ENCODE measurements at regions not wholly inside any gene's neighbourhood (a gene's known extent, or its start where the extent isn't known, plus 50 kb on each side); places are given as distances from the start of the nearest gene placed in this dataset.

GRCh38 chr3:181887685-181888084 is 176.0 kb downstream of the SOX2 start:
- H3K4me3 ChIP-seq (ENCODE audit: control insufficient read depth, low read depth, low read length), result no peak overlapping the region
- DNase-seq (ENCODE audit: low read depth), result no peak
- TF ChIP-seq CTCF (conservative IDR thresholded peaks at IDR 0.05; ENCODE audit: control insufficient read depth, insufficient read depth, low read depth, low read length), result no peak

DNA sequence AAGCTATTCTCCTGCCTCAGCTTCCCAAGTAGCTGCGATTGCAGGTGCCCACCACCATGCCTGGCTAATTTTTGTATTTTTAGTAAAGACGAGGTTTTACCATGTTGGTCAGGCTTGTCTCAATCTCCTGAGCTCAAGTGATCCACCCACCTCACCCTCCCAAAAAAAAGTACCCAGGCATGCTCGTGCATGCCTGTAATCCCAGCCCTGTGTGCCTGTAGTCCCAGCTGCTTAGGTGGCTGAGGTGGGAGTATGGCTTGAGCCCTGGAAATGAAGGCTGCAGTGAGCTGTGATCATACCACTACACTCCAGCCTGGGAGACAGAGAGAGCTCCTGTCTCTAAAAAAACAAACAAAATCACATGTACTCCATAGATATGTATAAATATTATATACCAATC is 176.5 kb downstream of the SOX2 start:
- no peak for DNase-seq (ENCODE audit: low read depth)
- TF ChIP-seq CTCF (conservative IDR thresholded peaks at IDR 0.05; ENCODE audit: control insufficient read depth, insufficient read depth, low read depth, low read length), result no peak
- no peak overlapping the region for H3K4me3 ChIP-seq (ENCODE audit: control insufficient read depth, low read depth, low read length)

- no peak for TF ChIP-seq CTCF (conservative IDR thresholded peaks at IDR 0.05; ENCODE audit: control insufficient read depth, insufficient read depth, low read depth, low read length)
- no peak for DNase-seq (ENCODE audit: low read depth)
- no peak overlapping the region for H3K4me3 ChIP-seq (ENCODE audit: control insufficient read depth, low read depth, low read length)
Measured at GRCh38 chr3:181892848-181893247, 181.1 kb downstream of the SOX2 start.

GRCh38 chr3:181896605-181897004 is 184.9 kb downstream of the SOX2 start:
- no peak overlapping the region for H3K4me3 ChIP-seq (ENCODE audit: control insufficient read depth, low read depth, low read length)
- DNase-seq (ENCODE audit: low read depth), result no peak
- no peak for TF ChIP-seq CTCF (conservative IDR thresholded peaks at IDR 0.05; ENCODE audit: control insufficient read depth, insufficient read depth, low read depth, low read length)

DNA sequence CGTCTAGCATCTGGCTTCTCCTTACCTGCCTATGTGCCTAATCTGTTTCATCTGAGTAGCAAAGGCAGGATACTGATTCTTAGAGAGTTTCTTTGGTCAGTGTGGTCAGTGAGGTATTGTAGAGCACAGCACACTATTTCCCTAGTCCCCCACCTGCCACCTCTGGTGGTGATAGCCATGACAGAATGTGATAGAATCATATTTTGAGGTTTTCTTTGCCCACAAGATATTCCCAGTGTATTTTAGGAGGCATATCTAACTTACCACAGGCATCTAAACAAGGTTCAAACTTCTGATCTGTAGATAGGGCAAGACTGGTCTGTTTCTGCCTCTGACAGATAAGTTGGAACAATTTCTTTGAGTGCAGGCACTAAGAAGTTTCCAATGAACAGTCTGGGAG is 188.0 kb downstream of the SOX2 start:
- DNase-seq (ENCODE audit: low read depth), result no peak
- no peak for TF ChIP-seq CTCF (conservative IDR thresholded peaks at IDR 0.05; ENCODE audit: control insufficient read depth, insufficient read depth, low read depth, low read length)
- no peak overlapping the region for H3K4me3 ChIP-seq (ENCODE audit: control insufficient read depth, low read depth, low read length)

DNA sequence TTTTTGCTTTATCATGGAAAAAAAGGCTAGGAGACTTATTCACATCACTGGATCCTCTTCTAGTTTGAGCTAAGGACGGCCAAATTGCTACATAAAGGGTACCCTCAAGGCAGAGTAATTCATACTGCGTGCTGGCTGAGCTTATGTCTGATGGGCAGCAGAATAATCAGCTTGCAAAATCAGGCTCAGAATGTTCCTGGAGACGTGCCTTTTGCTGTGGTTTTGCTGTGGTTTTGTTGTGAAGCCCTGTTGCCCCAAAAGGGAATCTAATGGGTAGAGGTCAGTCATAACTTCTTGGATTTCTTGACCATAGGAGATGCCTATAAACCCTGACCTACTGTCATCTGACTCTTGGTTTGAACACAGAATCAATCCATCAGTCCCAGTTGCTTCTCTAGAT is 189.9 kb downstream of the SOX2 start:
- no peak for DNase-seq (ENCODE audit: low read depth)

More for the DNA sequence above, 189.9 kb downstream of the SOX2 start:
- H3K4me3 ChIP-seq (ENCODE audit: control insufficient read depth, low read depth, low read length), result no peak overlapping the region
- TF ChIP-seq CTCF (conservative IDR thresholded peaks at IDR 0.05; ENCODE audit: control insufficient read depth, insufficient read depth, low read depth, low read length), result no peak

All from fibroblast of mammary gland (primary cell).